A549 (cell line): ENCODE measurements at regions not wholly inside any gene's neighbourhood (a gene's known extent, or its start where the extent isn't known, plus 50 kb on each side); places are given as distances from the start of the nearest gene placed in this dataset.

Source experiments
- ATAC-seq, 2 experiments: fragments of 200-7000 bp in 1 of 2; fragments of >200 bp in 1 of 2; cut with Nextera tagmentation in 1 of 2; cut with Tn5 transposase in 1 of 2; 3 replicates each; pipeline versions ENCODE4 v1.8.0 to v1.9.1; 2018 to 2020; ENCODE audit warnings: mild to moderate bottlenecking in 1 of 2, moderate library complexity in 1 of 2
- CTCF ChIA-PET: fragments of 300-600 bp; sonication (Branson Sonifier 250); formaldehyde crosslinking; extraction: SDS; loops from one replicate; lab custom pipeline; 2021; ENCODE audit warnings: antibody characterized with exemption, inconsistent platforms; lab: Yijun Ruan, JAX
- POLR2A ChIA-PET: fragments of 350-600 bp; formaldehyde crosslinking; extraction: SDS; loops from one replicate; lab custom pipeline; 2021; ENCODE audit warnings: antibody characterized with exemption, inconsistent platforms; lab: Yijun Ruan, JAX
- DNase-seq, 2 experiments: peaks; one replicate each; pipeline versions ENCODE4 v3.0.0 to v3.0.0-alpha.2; 2011 to 2016; ENCODE audit warnings: low read depth in 1 of 2, low spot score in 1 of 2
- FAIRE-seq: peaks from 2 replicates; lab custom pipeline; 2011; peaks lifted over from hg19 to GRCh38; lab: Jason Lieb, UNC
- H3K27ac ChIP-seq, 2 experiments: fragments of >200 bp; sonication (Bioruptor Twin); formaldehyde crosslinking; 3 replicates each; pipeline ENCODE4 v1.5.1; 2016 to 2017
- H3K4me1 ChIP-seq: fragments of >200 bp; sonication (Bioruptor Twin); formaldehyde crosslinking; 3 replicates; pipeline ENCODE4 v1.6.1; 2016
- H3K4me2 ChIP-seq: fragments of >200 bp; sonication (Bioruptor Twin); formaldehyde crosslinking; 3 replicates; pipeline ENCODE4 v1.6.1; 2016
- H3K4me3 ChIP-seq: fragments of >200 bp; sonication (Bioruptor Twin); formaldehyde crosslinking; 3 replicates; pipeline ENCODE4 v1.5.1; 2016
- H3K9me3 ChIP-seq: fragments of >200 bp; sonication (Bioruptor Twin); formaldehyde crosslinking; 3 replicates; pipeline ENCODE4 v1.6.1; 2016
- CBX2 ChIP-seq: fragments of 200-600 bp; sonication (generic); IDR thresholded peaks from 2 replicates; pipeline ENCODE4 v1.6.1; 2016; ENCODE audit warnings: low read depth, mild to moderate bottlenecking, borderline replicate concordance
- CEBPB ChIP-seq, 2 experiments: fragments of >200 bp in 1 of 2; sonication (Bioruptor Twin) in 1 of 2; formaldehyde crosslinking in 1 of 2; IDR thresholded peaks; 2 replicates each; pipeline ENCODE4 v1.6.1; 2012 to 2016
- CHD2 ChIP-seq: fragments of 150-350 bp; IDR thresholded peaks from 2 replicates; pipeline ENCODE4 v1.6.1; 2014; ENCODE audit warnings: low read length; ENCODE audit not compliant: partially characterized antibody
- CHD4 ChIP-seq: fragments of 200-600 bp; sonication (generic); IDR thresholded peaks from 2 replicates; pipeline ENCODE4 v1.6.1; 2016; ENCODE audit warnings: antibody characterized with exemption, mild to moderate bottlenecking, borderline replicate concordance
- FOSB ChIP-seq: fragments of 250-450 bp; sonication (Bioruptor Pico); IDR thresholded peaks from 2 replicates; pipeline ENCODE4 v1.5.0; 2020; ENCODE audit warnings: mild to moderate bottlenecking, moderate library complexity
- FOSL2 ChIP-seq, 2 experiments: fragments of 450-650 bp in 1 of 2; fragments of >200 bp in 1 of 2; sonication (Bioruptor Twin) in 1 of 2; formaldehyde crosslinking; IDR thresholded peaks; 2 replicates each; pipeline versions ENCODE4 v1.5.0 to v1.6.1; 2016 to 2020; ENCODE audit warnings: mild to moderate bottlenecking in 1 of 2, moderate library complexity in 1 of 2
- FOXS1 ChIP-seq: fragments of 250-450 bp; sonication (Bioruptor Pico); IDR thresholded peaks from 2 replicates; pipeline ENCODE4 v1.5.0; 2020; ENCODE audit warnings: mild to moderate bottlenecking, moderate library complexity
- GATA3 ChIP-seq: IDR thresholded peaks from 2 replicates; pipeline ENCODE4 v1.6.1; 2012; ENCODE audit warnings: borderline replicate concordance
- HDAC2 ChIP-seq: fragments of 200-600 bp; sonication (generic); IDR thresholded peaks from 2 replicates; pipeline ENCODE4 v1.6.1; 2016
- HOXA7 ChIP-seq: fragments of 250-450 bp; sonication (Bioruptor Pico); IDR thresholded peaks from 2 replicates; pipeline ENCODE4 v1.5.0; 2020; ENCODE audit warnings: mild to moderate bottlenecking, moderate library complexity
- HOXB13 ChIP-seq: fragments of 250-450 bp; sonication (Bioruptor Pico); IDR thresholded peaks from 2 replicates; pipeline ENCODE4 v1.5.0; 2020; ENCODE audit warnings: low read depth, mild to moderate bottlenecking, moderate library complexity
- JUNB ChIP-seq: fragments of >200 bp; sonication (Bioruptor Twin); formaldehyde crosslinking; IDR thresholded peaks from 2 replicates; pipeline ENCODE4 v1.6.1; 2016
- MAZ ChIP-seq: fragments of 150-350 bp; IDR thresholded peaks from 2 replicates; pipeline ENCODE4 v1.6.1; 2014; ENCODE audit warnings: antibody characterized with exemption, low read depth, low read length, borderline replicate concordance
- NFE2L2 ChIP-seq: fragments of 150-350 bp; conservative IDR thresholded peaks from 2 replicates; pipeline ENCODE4 v1.6.1; 2014; ENCODE audit warnings: low read length
- NR3C1 ChIP-seq: fragments of >200 bp; sonication (Bioruptor Twin); formaldehyde crosslinking; IDR thresholded peaks from 3 replicates; pipeline ENCODE4 v1.6.1; 2017
- POLR2A ChIP-seq: IDR thresholded peaks from 2 replicates; pipeline ENCODE4 v1.6.1; 2012; ENCODE audit warnings: mild to moderate bottlenecking, low read length
- RAD21 ChIP-seq, 2 experiments: fragments of >200 bp in 1 of 2; sonication (Bioruptor Twin) in 1 of 2; formaldehyde crosslinking in 1 of 2; IDR thresholded peaks in 1 of 2; conservative IDR thresholded peaks in 1 of 2; 2 replicates in 1 of 2; 3 replicates in 1 of 2; pipeline ENCODE4 v1.6.1; 2012 to 2018; ENCODE audit warnings: inconsistent platforms in 1 of 2
- RFX5 ChIP-seq: fragments of 450-650 bp; IDR thresholded peaks from 2 replicates; pipeline ENCODE4 v1.7.1; 2014; ENCODE audit warnings: antibody characterized with exemption, mild to moderate bottlenecking, moderate library complexity
- SMC3 ChIP-seq: fragments of >200 bp; sonication (Bioruptor Twin); formaldehyde crosslinking; IDR thresholded peaks from 3 replicates; pipeline ENCODE4 v1.6.1; 2018; ENCODE audit warnings: inconsistent platforms
- TP53 ChIP-seq: fragments of 250-450 bp; sonication (Bioruptor Pico); IDR thresholded peaks from 2 replicates; pipeline ENCODE4 v1.5.0; 2021; ENCODE audit warnings: mild to moderate bottlenecking, moderate library complexity
- ZC3H11A ChIP-seq: fragments of 450-650 bp; IDR thresholded peaks from 2 replicates; pipeline ENCODE4 v1.6.1; 2014; ENCODE audit warnings: antibody characterized with exemption, mild to moderate bottlenecking
- ZNF302 ChIP-seq: fragments of 250-450 bp; sonication (Bioruptor Pico); IDR thresholded peaks from 2 replicates; pipeline ENCODE4 v1.9.0; 2021; ENCODE audit warnings: inconsistent platforms, mild to moderate bottlenecking, moderate library complexity
- WGBS: methylation state at CpG from one replicate; pipeline ENCODE4 v1.1.6; 2017; ENCODE audit errors: missing lambda C conversion rate; 5-methylcytosine and 5-hydroxymethylcytosine counted together
- TF ChIP-seq, protein P1 (sequence below): fragments of >200 bp; sonication (Bioruptor Twin); formaldehyde crosslinking; IDR thresholded peaks from 3 replicates; pipeline ENCODE4 v1.5.1; 2016
- TF ChIP-seq, protein P2 (sequence below): fragments of >200 bp; sonication (Bioruptor Twin); formaldehyde crosslinking; IDR thresholded peaks from 3 replicates; pipeline ENCODE4 v1.6.1; 2016
- TF ChIP-seq, protein P3 (sequence below): IDR thresholded peaks from 2 replicates; pipeline ENCODE4 v1.6.1; 2012

DNA sequence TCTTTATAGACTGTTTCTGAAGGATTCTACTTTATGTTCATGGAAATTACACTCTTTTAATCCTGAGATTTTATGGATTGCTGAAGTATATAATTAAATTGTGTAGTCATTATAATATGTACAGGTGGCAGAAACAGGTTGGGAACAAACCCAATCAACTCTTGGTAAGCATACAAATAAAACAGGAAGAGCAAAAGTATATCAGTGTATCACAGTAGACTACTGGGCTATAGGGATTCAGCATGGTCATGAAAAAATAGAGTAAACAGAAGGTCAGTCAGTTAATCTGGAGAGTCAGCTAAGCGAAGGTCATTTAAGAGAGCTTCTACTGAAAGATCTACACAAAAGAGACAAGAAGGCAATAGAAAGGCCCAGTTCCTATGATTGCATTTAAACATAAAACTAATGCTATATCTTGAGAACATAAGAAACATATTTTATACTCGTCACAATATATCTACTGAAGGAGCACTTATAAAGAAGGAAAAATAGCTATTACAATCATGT is 178.9 kb upstream of the ECI2 start:
- peaks cover 26% of the 10 kb centered on the region for H3K4me1 ChIP-seq
- H3K4me2 ChIP-seq: no peak overlapping the region
- H3K4me3 ChIP-seq: no peak overlapping the region
- TF ChIP-seq ZC3H11A: no peak
- FAIRE-seq: no peak
- peaks cover 7% of the 10 kb centered on the region; the same call in 2 of the 3 replicates for H3K9me3 ChIP-seq
- 48% methylated on average over 2 of the region's 2 CpGs for WGBS
- ChIA-PET POLR2A (no interaction called here), CTCF (interaction anchor here (0.6 to 1.4 kb wide), 5 partner anchors 8 to 650 kb away, joined by 3 to 4 read pairs (median 3); no protein-coding TSS in a partner anchor)
- no peak for ATAC-seq
- DNase-seq: no peak
- H3K27ac ChIP-seq: 0 out of 6 replicates have a peak overlapping the region, but pooled peaks of 1 of the 2 experiments have one; percentile 54

DNA sequence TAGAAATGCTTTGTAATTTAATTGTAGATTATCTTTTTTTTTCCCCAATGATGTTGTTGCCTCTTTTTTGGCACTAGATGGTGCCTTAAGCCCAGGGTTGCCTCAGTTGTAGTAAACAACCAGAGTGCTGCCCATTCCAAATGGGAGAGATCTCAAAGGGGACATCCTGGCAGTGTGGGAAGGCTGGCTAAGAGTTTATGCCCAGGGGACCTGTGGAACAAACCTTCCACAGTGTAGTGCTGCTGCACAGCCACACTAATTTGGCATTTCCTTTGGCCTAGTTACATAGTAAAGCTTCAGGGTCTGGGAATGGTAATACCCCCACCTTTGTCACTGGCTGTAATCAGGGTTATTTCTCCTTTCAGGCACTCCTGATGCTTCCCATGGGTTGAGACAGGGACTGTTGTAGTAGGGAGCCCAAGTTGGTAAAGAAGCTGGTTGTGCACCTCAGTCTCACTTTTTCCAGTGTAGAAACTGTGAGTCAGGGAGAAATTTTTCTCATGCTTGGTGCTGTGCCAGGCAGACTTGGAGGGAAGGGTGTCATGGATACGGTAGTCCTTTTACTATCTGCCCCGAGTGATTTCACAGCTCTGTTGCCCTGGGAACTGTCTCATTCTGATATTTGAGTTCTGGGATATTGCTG is 177.8 kb upstream of the ECI2 start:
- 0% methylated on average over 2 of the region's 2 CpGs for WGBS
- POLR2A ChIA-PET: interaction anchor here (1.1 kb wide), 1 partner anchor 464 kb away, joined by 3 read pairs; no protein-coding TSS in a partner anchor
- no peak for FAIRE-seq

DNA sequence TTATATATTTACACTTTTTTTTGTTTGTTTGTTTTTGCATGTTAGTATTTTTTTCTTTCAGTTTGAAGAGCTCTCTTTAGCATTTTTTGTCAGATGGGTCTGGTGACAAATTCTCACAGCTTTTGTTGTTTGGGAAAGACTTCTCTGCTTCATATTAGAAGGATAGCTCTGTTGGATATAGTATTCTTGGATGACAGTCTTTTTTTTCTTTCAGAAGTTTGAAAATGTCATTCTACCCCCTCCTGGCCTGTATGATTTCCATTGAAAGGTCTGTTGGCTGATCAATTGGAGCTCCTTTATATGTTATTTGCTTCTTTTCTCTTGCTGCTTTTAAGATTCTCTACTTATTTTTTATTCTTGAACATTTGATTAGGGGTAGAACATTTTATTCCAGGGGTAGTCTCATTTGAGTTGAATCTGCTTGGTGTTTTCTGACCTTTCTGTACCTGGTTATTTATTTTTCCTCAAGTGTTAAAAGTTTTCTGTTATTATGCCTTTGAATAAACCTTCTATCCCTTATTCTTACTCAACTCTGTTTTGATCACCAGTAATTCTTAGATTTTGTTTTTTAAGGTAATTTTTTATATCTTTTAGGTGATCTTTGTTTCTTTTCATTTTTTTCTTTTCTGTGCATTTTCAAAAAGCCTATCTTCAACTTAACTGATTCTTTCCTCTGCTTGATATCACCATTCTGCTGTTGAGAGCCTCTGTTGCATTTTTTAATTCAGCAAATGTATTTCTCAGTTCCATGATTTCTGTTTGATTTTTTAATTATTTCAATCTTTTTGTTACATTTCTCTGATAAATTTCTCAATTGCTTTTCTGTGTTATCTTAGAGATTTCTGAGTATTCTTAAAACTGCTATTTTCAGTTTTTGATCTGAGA is 176.8 kb upstream of the ECI2 start:
- ChIA-PET CTCF (interaction anchor here (1.3 kb wide), 1 partner anchor 16 kb away, joined by 4 read pairs; no protein-coding TSS in a partner anchor), POLR2A (interaction anchor here (1.1 kb wide), 1 partner anchor 465 kb away, joined by 3 read pairs; no protein-coding TSS in a partner anchor)
- ATAC-seq (no peak), DNase-seq (no peak), FAIRE-seq (no peak)
- Histone ChIP-seq H3K27ac (no peak overlapping the region; a peak in 1 of 6 replicates), H3K4me3 (no peak overlapping the region), H3K4me2 (no peak overlapping the region), H3K4me1 (peaks cover 17% of the 10 kb centered on the region), H3K9me3 (peaks cover 7% of the 10 kb centered on the region; the same call in 2 of the 3 replicates)
- TF ChIP-seq HDAC2 (no peak), ZC3H11A (no peak), CHD2 (no peak), CHD4 (no peak), ZNF302 (CRISPR knock-in tag) (no peak), POLR2A (no peak), FOSB (CRISPR knock-in tag) (no peak), CBX2 (no peak), NFE2L2 (no peak), GATA3 (no peak), NR3C1 (no peak), HOXB13 (CRISPR knock-in tag) (no peak), RFX5 (no peak), FOXS1 (CRISPR knock-in tag) (no peak), MAZ (no peak), HOXA7 (no peak)
- TF ChIP-seq, protein P1, sequence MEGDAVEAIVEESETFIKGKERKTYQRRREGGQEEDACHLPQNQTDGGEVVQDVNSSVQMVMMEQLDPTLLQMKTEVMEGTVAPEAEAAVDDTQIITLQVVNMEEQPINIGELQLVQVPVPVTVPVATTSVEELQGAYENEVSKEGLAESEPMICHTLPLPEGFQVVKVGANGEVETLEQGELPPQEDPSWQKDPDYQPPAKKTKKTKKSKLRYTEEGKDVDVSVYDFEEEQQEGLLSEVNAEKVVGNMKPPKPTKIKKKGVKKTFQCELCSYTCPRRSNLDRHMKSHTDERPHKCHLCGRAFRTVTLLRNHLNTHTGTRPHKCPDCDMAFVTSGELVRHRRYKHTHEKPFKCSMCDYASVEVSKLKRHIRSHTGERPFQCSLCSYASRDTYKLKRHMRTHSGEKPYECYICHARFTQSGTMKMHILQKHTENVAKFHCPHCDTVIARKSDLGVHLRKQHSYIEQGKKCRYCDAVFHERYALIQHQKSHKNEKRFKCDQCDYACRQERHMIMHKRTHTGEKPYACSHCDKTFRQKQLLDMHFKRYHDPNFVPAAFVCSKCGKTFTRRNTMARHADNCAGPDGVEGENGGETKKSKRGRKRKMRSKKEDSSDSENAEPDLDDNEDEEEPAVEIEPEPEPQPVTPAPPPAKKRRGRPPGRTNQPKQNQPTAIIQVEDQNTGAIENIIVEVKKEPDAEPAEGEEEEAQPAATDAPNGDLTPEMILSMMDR: no peak

More for the DNA sequence above, 177.8 kb upstream of the ECI2 start:
- H3K9me3 ChIP-seq: peaks cover 7% of the 10 kb centered on the region; the same call in 2 of the 3 replicates
- ATAC-seq (peak; percentile 92 to 95), DNase-seq (peak; percentile 46 to 82)
- H3K4me2 ChIP-seq: peak overlapping the region; percentile 82
- H3K27ac ChIP-seq: peak overlapping the region; percentile 90 to 91
- TF ChIP-seq, protein P2, sequence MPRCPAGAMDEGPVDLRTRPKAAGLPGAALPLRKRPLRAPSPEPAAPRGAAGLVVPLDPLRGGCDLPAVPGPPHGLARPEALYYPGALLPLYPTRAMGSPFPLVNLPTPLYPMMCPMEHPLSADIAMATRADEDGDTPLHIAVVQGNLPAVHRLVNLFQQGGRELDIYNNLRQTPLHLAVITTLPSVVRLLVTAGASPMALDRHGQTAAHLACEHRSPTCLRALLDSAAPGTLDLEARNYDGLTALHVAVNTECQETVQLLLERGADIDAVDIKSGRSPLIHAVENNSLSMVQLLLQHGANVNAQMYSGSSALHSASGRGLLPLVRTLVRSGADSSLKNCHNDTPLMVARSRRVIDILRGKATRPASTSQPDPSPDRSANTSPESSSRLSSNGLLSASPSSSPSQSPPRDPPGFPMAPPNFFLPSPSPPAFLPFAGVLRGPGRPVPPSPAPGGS: no peak
- TF ChIP-seq, protein P1: peak; percentile 59
- TF ChIP-seq TP53 (CRISPR knock-in tag) (no peak), JUNB (peak; percentile 40; the same call in 1 of the 2 replicates), FOXS1 (CRISPR knock-in tag) (no peak), CEBPB (IDR thresholded peaks at IDR 0.05) (no peak), FOSL2 (IDR thresholded peaks at IDR 0.05) (no peak), FOSL2 (CRISPR knock-in tag; IDR thresholded peaks at IDR 0.05) (peak; percentile 71), SMC3 (peak; percentile 68), RAD21 (conservative IDR thresholded peaks at IDR 0.05 in 1 of 2, IDR thresholded peaks at IDR 0.05 in 1 of 2) (peak; percentile 85 to 92)
- TF ChIP-seq, protein P3, sequence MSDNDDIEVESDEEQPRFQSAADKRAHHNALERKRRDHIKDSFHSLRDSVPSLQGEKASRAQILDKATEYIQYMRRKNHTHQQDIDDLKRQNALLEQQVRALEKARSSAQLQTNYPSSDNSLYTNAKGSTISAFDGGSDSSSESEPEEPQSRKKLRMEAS: peak; percentile 38; the same call in 1 of the 2 replicates
- peak overlapping the region; percentile 21; the same call in 1 of the 3 replicates for H3K4me3 ChIP-seq
- CTCF ChIA-PET: interaction anchor here (0.6 to 1.4 kb wide), 10 partner anchors 11 to 614 kb away, joined by 3 to 5 read pairs (median 4); no protein-coding TSS in a partner anchor
- H3K4me1 ChIP-seq: peaks cover 21% of the 10 kb centered on the region
